Mesenchymal stem cell (in vitro differentiated cells and primary cell): ENCODE measurements at regions not wholly inside any gene's neighbourhood (a gene's known extent, or its start where the extent isn't known, plus 50 kb on each side); places are given as distances from the start of the nearest gene placed in this dataset.
"Not testable (repeated sequence)": the region's sequence is repeated elsewhere in the genome, so short reads cannot be mapped to it uniquely, and the experiment has no call there.

ENCODE experiments used
- DNase-seq: peaks from one replicate; pipeline ENCODE4 v3.0.0-alpha.2; 2013
- H2AFZ ChIP-seq: one replicate; pipeline ENCODE4 v1.6.1; 2013; ENCODE audit warnings: low read depth, mild to moderate bottlenecking, control low read depth, inconsistent platforms, low read length, moderate library complexity
- H2AK5ac ChIP-seq: 2 replicates; pipeline ENCODE4 v1.6.1; 2013; ENCODE audit warnings: low read length, moderate library complexity, mild to moderate bottlenecking, inconsistent platforms; ENCODE audit not compliant: severe bottlenecking
- H2BK120ac ChIP-seq: one replicate; pipeline ENCODE4 v1.6.1; 2013; ENCODE audit warnings: low read depth, mild to moderate bottlenecking, inconsistent platforms, low read length, moderate library complexity
- H2BK12ac ChIP-seq, 2 experiments: one replicate each; pipeline ENCODE4 v1.6.1; 2013; ENCODE audit warnings: inconsistent platforms in 2 of 2, low read length in 2 of 2, mild to moderate bottlenecking in 2 of 2, moderate library complexity in 2 of 2, control low read depth in 1 of 2
- H2BK15ac ChIP-seq: one replicate; pipeline ENCODE4 v1.6.1; 2013; ENCODE audit warnings: mild to moderate bottlenecking, low read depth, inconsistent platforms; ENCODE audit not compliant: poor library complexity, severe bottlenecking
- H2BK5ac ChIP-seq: 2 replicates; pipeline ENCODE4 v1.6.1; 2013; ENCODE audit warnings: low read depth, mild to moderate bottlenecking, low read length, control low read depth, inconsistent platforms; ENCODE audit not compliant: poor library complexity, severe bottlenecking
- H3K14ac ChIP-seq, 2 experiments: one replicate each; pipeline ENCODE4 v1.6.1; 2013; ENCODE audit warnings: inconsistent platforms in 2 of 2, low read length in 2 of 2, control low read depth in 1 of 2, mild to moderate bottlenecking in 1 of 2, moderate library complexity in 1 of 2
- H3K18ac ChIP-seq, 2 experiments: one replicate each; pipeline ENCODE4 v1.6.1; 2013; ENCODE audit warnings: inconsistent platforms in 2 of 2, low read length in 2 of 2, control low read depth in 1 of 2, low read depth in 1 of 2, mild to moderate bottlenecking in 1 of 2
- H3K23ac ChIP-seq, 2 experiments: one replicate each; pipeline ENCODE4 v1.6.1; 2013; ENCODE audit warnings: inconsistent platforms in 2 of 2, low read length in 2 of 2, mild to moderate bottlenecking in 2 of 2, moderate library complexity in 2 of 2, control low read depth in 1 of 2
- H3K27ac ChIP-seq: 2 replicates; pipeline ENCODE4 v1.5.1; 2013; ENCODE audit warnings: mild to moderate bottlenecking, moderate library complexity, low read length, control low read depth, inconsistent platforms; ENCODE audit not compliant: poor library complexity, severe bottlenecking
- H3K27me3 ChIP-seq, 2 experiments: 2 replicates each; pipeline versions ENCODE4 v1.6.1 to v1.7.0; 2013; ENCODE audit warnings: low read length in 2 of 2, mild to moderate bottlenecking in 2 of 2, moderate library complexity in 2 of 2, control low read depth in 1 of 2, inconsistent platforms in 1 of 2; ENCODE audit not compliant: control insufficient read depth in 1 of 2, insufficient read depth in 1 of 2
- H3K36me3 ChIP-seq, 2 experiments: 2 replicates each; pipeline versions ENCODE4 v1.6.1 to v1.7.0; 2013; ENCODE audit warnings: low read length in 2 of 2, control low read depth in 1 of 2, inconsistent platforms in 1 of 2, low read depth in 1 of 2, mild to moderate bottlenecking in 1 of 2; ENCODE audit not compliant: insufficient read depth in 2 of 2, control insufficient read depth in 1 of 2
- H3K4ac ChIP-seq, 2 experiments: one replicate each; pipeline ENCODE4 v1.6.1; 2013; ENCODE audit warnings: inconsistent platforms in 2 of 2, low read length in 2 of 2, mild to moderate bottlenecking in 2 of 2, moderate library complexity in 2 of 2, control low read depth in 1 of 2, low read depth in 1 of 2
- H3K4me1 ChIP-seq: 2 replicates; pipeline ENCODE4 v1.6.1; 2013; ENCODE audit warnings: low read depth, low read length, control low read depth; ENCODE audit not compliant: control insufficient read depth, insufficient read depth
- H3K4me2 ChIP-seq: 2 replicates; pipeline ENCODE4 v1.6.1; 2013; ENCODE audit warnings: low read length, mild to moderate bottlenecking, inconsistent platforms; ENCODE audit not compliant: poor library complexity, severe bottlenecking
- H3K4me3 ChIP-seq, 2 experiments: 2 replicates each; pipeline versions ENCODE4 v1.5.1 to v1.7.0; 2013; ENCODE audit warnings: low read length in 2 of 2, mild to moderate bottlenecking in 2 of 2, control low read depth in 1 of 2, low read depth in 1 of 2; ENCODE audit not compliant: insufficient read depth in 1 of 2
- H3K79me1 ChIP-seq: replicated peaks from 2 replicates; pipeline ENCODE4 v1.6.1; 2013; ENCODE audit warnings: mild to moderate bottlenecking, control low read depth, low read length, inconsistent platforms; ENCODE audit not compliant: poor library complexity, severe bottlenecking
- H3K9ac ChIP-seq: 2 replicates; pipeline ENCODE4 v1.7.0; 2013; ENCODE audit warnings: mild to moderate bottlenecking, low read length, moderate library complexity
- H3K9me3 ChIP-seq: 2 replicates; pipeline ENCODE4 v1.7.0; 2013; ENCODE audit warnings: mild to moderate bottlenecking, low read length; ENCODE audit not compliant: control insufficient read depth
- H4K8ac ChIP-seq: one replicate; pipeline ENCODE4 v1.6.1; 2013; ENCODE audit warnings: inconsistent platforms, mild to moderate bottlenecking, low read length, moderate library complexity
- H4K91ac ChIP-seq: one replicate; pipeline ENCODE4 v1.6.1; 2013; ENCODE audit warnings: mild to moderate bottlenecking, low read length, inconsistent platforms
- WGBS: methylation state at CpG from one replicate; pipeline ENCODE4 v1.1.7; 2013; ENCODE audit warnings: mixed read lengths; 5-methylcytosine and 5-hydroxymethylcytosine counted together

- H3K18ac ChIP-seq, H3K4me3 ChIP-seq, H2BK5ac ChIP-seq, H3K4me2 ChIP-seq, H3K9ac ChIP-seq, H2AK5ac ChIP-seq, H4K91ac ChIP-seq, H3K4ac ChIP-seq, H2AFZ ChIP-seq, H2BK12ac ChIP-seq, H3K27ac ChIP-seq, H2BK120ac ChIP-seq, H4K8ac ChIP-seq, H3K14ac ChIP-seq, H2BK15ac ChIP-seq, H3K27me3 ChIP-seq, H3K4me1 ChIP-seq, H3K79me1 ChIP-seq, H3K23ac ChIP-seq, H3K36me3 ChIP-seq, H3K9me3 ChIP-seq, DNase-seq: not testable (repeated sequence)
These were observed 102.9 kb upstream of the INTU start for GRCh38 chr4:127529879-127530278.

DNA sequence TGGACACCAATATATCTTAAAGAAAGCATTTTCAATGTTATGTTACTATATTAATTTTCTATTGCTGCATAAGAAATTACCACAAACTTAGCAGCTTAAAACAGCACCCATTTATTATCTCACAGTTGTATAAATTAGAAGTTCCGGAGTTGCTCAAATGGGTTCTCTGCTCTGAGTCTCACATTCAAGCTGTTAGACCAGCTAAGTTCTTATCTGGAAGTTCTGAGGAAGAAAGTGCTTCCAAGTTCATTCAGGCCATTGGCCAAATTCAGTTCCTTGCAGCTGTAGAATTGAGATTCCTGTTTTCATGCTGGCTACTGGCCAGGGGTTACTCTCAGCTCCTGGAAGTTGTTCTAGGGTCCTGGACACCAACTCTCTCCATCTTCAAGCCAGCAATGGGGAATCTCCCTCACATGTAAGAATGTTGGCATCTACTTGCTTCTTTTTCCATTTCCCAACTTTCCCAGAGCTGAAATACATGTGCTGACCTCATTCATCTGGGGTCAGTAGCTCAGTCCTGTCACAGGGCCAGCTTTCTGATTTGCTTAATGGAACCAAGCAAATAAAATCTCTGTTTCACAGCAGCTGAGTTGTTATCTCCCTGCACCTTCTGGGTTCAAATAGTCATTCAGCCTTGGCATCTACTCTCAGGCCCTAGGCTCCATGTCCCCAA is 99.6 kb upstream of the INTU start:
- Histone ChIP-seq H3K4ac (no peak overlapping the region), H3K23ac (no peak overlapping the region), H3K18ac (no peak overlapping the region), H4K8ac (no peak overlapping the region), H3K79me1 (no peaks in the 10 kb centered on the region), H4K91ac (no peak overlapping the region), H3K9me3 (peaks cover 3% of the 10 kb centered on the region), H2BK5ac (no peak overlapping the region), H3K4me3 (no peak overlapping the region), H2AK5ac (no peak overlapping the region), H2BK120ac (no peak overlapping the region), H3K9ac (no peak overlapping the region), H3K4me1 (no peaks in the 10 kb centered on the region), H3K27ac (no peak overlapping the region), H2BK15ac (no peak overlapping the region), H3K14ac (no peak overlapping the region), H3K27me3 (no peaks in the 10 kb centered on the region), H2BK12ac (no peak overlapping the region), H2AFZ (no peak overlapping the region), H3K36me3 (no peaks in the 10 kb centered on the region), H3K4me2 (no peak overlapping the region)
- 93% methylated on average over 1 of the region's 1 CpG for WGBS
- DNase-seq, result peak; percentile 79

- Histone ChIP-seq H3K4ac (no peak overlapping the region), H3K9ac (no peak overlapping the region), H3K4me3 (no peak overlapping the region), H2BK5ac (no peak overlapping the region), H3K9me3 (peaks cover 3% of the 10 kb centered on the region), H3K4me2 (no peak overlapping the region), H4K91ac (no peak overlapping the region), H3K14ac (no peak overlapping the region), H3K4me1 (no peaks in the 10 kb centered on the region), H3K27ac (no peak overlapping the region), H2BK15ac (no peak overlapping the region), H2BK12ac (no peak overlapping the region), H3K18ac (no peak overlapping the region), H3K27me3 (no peaks in the 10 kb centered on the region), H2BK120ac (no peak overlapping the region), H3K36me3 (no peaks in the 10 kb centered on the region), H2AK5ac (no peak overlapping the region), H4K8ac (no peak overlapping the region), H3K79me1 (no peaks in the 10 kb centered on the region), H3K23ac (no peak overlapping the region), H2AFZ (no peak overlapping the region)
- no peak for DNase-seq
- WGBS, result 86% methylated on average over 3 of the region's 4 CpGs
These were observed 98.5 kb upstream of the INTU start for GRCh38 chr4:127534041-127534825.

GRCh38 chr4:127538016-127538415 is 94.7 kb upstream of the INTU start:
- H3K4ac ChIP-seq, result no peak overlapping the region
- no peak overlapping the region for H2BK12ac ChIP-seq
- no peak overlapping the region for H3K27ac ChIP-seq
- no peak overlapping the region for H2BK5ac ChIP-seq
- H4K91ac ChIP-seq, result no peak overlapping the region
- H2BK120ac ChIP-seq, result no peak overlapping the region
- no peak overlapping the region for H4K8ac ChIP-seq
- 73% methylated on average over 1 of the region's 1 CpG for WGBS
- H3K14ac ChIP-seq, result no peak overlapping the region
- no peaks in the 10 kb centered on the region for H3K79me1 ChIP-seq
- no peaks in the 10 kb centered on the region for H3K36me3 ChIP-seq
- H3K4me3 ChIP-seq, result no peak overlapping the region
- no peak overlapping the region for H3K9ac ChIP-seq
- no peaks in the 10 kb centered on the region for H3K4me1 ChIP-seq
- H2BK15ac ChIP-seq, result no peak overlapping the region
- no peak overlapping the region for H3K23ac ChIP-seq
- H2AK5ac ChIP-seq, result no peak overlapping the region
- no peaks in the 10 kb centered on the region for H3K27me3 ChIP-seq
- H3K9me3 ChIP-seq, result no peaks in the 10 kb centered on the region
- H3K4me2 ChIP-seq, result no peak overlapping the region
- DNase-seq, result no peak
- no peak overlapping the region for H2AFZ ChIP-seq
- H3K18ac ChIP-seq, result no peak overlapping the region
